GM19240 (cell line): ENCODE measurements at regions not wholly inside any gene's neighbourhood (a gene's known extent, or its start where the extent isn't known, plus 50 kb on each side); places are given as distances from the start of the nearest gene placed in this dataset.

ENCODE experiments used
- DNase-seq: peaks from one replicate; pipeline ENCODE4 v3.0.0; 2011; ENCODE audit warnings: low spot score; ENCODE audit not compliant: insufficient read length

DNA sequence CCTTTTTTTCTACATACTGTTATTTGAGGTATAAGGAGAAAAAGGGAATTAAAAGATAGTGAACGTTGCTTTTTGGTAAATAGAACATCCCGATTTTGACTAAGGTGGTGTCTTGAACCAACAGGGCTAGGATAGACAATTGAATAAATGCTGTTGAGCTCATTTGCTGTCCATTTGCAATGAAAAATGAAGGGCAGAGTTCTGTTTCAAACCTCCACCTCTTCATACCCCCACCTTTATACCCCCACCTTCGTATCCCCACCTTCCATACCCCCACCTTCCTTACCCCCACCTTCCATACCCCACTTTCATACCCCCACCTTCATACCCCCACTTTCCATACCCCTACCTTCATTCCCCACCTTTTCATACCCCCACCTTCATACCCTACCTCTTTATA is 93.4 kb upstream of the NAA20 start:
- DNase-seq = no peak

DNA sequence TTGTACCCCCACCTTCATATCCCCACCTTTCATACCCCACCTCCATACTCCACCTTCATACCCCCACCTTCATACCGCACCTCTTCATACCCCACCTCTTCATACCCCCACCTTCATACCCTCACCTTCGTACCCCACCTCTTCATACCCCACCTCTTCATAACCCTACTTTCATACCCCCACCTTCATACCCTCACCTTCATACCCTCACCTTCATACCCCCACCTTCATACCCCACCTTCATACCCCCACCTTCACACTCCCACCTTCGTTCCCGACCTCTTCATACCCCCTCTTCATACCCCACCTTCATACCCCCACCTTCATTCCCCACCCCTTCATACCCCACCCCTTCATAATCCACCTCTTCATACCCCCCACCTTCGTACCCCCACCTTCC is 92.9 kb upstream of the NAA20 start:
- DNase-seq = no peak

DNA sequence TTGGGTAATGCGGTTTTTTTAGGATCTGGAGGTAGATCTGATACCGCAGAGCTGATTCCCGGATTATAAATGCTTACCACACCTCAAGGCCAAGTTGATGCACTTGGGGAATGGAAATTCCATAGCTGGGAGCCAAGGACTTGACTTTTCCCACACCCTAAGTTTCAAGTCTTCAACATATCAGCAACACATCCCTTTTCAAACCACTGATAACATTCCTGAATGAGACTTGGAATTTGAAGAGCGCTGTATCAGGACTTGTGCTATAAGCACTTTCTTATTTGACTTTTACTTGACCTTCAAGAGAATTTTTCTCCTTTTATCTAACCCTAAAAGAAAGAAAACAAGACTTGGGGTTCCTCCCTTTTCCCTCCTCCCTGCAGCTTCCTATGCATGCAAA is 90.6 kb upstream of the NAA20 start:
- DNase-seq = no peak

DNA sequence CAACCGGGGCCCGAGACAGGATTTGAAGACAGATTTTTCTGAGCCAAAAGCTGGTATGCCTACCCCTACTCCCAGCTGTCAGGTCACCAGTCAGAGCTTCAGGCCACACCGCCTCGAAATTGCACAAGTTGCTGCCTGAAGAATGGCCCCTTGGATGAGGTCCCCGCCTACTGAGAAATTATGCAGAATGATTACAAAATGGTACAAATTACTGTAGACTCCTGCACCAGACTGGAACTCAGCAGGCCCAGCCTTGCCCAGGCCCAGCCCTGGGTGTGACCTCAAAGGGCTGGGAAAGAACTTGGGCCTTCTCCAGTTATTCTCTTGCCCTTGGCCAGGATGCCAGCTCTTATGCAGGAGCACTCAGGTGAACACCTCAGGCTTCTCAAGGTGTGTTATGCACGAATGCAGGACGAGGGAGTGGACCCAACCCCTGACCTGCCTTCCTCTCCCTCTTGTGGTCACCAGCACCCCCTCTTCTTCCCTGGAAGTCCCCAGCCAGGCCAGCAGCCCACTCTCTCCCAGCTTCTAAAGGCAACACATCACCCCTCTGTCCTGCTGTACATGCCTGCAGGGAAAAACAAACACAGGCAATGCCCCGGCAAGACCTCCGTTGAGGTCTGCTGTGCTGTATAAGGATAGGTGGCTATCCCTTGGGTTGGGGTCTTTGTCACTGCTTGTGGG is 88.7 kb upstream of the NAA20 start:
- no peak for DNase-seq

DNA sequence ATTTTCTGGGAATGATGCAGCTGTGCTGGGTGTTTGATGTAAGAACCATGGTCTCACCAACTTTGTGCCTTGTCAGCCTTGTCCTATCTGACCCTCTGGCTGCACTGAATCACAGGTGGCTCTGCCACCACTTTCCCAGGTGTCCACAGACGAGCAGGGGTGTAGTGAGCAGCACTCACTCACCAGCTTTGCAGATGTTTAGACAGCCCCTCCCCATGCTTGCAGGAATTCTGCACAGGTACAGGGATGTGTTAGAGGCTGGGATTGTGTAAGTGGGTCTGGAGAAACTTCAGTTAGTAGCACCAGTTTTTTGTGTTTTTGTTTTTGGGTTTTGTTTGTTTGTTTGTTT is 88.2 kb upstream of the NAA20 start:
- no peak for DNase-seq

DNA sequence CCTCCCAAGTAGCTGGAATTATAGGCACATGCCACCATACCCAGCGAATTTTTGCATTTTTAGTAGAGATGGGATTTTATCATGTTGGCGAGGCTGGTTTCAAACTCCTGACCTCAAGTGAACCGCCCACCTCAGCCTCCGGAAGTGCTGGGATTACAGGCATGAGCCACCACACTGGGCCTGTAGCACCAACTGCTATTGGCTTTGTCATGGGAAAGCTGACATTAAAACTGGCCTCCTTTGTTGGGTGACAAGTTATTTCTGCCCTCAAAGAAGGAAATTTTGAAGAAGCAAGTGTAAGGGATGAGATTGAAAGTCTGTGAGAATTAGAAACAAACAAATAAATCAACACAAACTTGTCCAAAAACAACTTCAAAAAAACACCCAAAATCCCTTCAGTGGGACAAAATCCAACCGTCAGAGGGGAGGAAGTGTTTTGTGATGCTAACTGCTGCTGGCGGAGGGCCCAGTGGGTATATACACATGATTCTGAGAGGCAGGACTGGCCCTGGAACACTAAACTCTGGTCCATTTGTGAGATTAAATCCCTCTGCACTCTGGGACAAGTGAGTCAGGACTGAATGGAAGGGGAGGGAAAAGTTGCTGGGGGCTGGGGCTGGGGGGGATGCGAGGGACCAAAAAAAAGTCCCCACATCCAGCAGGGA is 87.5 kb upstream of the NAA20 start:
- no peak for DNase-seq

DNA sequence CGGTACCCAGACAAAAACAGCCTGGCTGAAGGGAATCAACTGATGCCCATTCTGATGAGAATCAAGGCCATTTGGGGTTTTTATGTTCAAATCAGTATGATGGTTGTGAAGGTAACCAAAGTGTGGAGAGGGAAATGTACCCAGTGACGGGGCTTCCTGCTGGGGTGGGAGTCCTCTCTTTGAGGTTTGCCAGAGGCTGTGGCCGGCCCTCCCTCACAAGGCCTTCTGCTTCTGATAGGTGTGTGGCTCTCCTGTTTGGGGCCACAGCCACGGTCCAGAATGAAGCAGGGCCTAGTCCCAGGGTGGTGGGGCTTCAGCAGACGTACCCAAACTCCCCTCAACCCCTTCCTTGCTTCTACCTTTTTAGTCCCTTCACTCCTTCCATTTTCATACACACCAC is 86.7 kb upstream of the NAA20 start:
- DNase-seq = no peak

DNA sequence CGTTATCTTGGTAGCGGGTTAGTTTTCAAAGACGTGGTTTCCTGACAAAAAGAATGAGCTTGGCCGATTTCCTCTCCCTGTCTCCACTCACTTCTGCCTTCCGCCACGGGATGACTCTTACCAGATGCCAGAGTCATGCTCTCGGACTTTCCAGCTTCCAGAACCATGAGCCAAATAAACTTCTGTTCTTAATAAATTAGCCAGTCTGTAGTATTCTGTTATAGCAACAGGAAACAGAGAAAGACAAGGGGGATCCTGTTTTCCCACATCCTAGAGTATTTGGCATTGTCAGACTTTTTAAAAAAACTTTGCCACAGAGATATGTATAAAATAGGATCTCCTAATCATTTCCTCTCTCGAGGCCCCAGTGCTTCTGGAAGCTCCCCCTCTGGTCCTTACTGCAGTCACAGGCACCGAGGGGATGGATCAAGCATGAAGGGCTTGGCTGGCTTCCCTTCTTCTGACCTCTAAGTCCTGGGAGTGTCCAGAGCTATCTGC is 84.9 kb upstream of the NAA20 start:
- no peak for DNase-seq

DNA sequence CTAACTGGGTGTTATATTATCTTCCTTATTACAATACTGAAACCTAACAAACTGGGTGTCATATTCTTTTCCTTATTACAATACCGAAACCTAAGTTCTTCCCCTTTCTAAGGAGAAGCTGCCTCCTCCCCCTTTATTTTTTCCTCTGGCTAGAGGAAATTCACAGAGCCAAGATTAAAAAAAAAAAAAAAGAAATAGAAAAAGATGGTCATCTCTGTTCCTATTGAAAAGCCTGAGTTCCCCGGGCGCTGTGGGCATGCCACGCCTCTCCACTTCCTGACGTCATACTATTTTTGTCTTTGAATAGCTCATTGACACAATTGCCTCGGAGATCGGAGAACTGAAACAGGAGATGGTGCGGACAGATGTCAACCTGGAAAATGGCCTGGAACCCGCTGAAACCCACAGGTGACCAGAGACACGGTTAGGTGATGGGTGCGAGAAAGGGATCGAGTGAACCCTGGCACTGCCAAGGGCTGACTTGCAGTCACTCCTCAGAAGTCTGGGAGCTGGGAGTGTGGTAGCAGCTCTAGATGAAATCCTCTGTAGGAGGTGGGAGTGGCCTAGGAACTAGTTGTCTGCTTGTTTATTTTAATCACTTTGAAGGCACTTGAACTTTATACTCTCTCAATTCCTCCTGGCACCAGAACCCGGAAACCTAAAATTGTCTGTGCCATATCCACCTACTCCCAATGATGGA is 82.2 kb upstream of the NAA20 start:
- DNase-seq = no peak

DNA sequence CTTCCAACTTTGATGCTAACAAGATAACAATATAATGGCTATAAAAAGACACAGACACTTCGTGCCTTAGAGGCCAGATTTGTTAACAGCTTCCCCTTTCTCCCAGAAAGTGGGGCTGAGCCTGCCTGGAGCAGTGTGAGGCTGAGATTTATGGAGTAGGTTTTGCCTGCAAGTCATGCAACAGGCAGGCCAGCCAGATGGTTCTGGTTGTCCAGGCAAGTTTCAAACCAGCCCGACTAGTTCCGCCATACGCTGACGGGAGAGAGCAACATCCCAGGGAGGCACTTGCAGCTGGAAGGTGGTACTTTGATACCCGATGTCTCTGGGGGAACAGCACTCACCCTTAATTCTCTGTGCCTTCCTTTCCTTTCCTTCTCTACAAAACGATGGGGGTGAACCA is 81.3 kb upstream of the NAA20 start:
- DNase-seq = no peak

DNA sequence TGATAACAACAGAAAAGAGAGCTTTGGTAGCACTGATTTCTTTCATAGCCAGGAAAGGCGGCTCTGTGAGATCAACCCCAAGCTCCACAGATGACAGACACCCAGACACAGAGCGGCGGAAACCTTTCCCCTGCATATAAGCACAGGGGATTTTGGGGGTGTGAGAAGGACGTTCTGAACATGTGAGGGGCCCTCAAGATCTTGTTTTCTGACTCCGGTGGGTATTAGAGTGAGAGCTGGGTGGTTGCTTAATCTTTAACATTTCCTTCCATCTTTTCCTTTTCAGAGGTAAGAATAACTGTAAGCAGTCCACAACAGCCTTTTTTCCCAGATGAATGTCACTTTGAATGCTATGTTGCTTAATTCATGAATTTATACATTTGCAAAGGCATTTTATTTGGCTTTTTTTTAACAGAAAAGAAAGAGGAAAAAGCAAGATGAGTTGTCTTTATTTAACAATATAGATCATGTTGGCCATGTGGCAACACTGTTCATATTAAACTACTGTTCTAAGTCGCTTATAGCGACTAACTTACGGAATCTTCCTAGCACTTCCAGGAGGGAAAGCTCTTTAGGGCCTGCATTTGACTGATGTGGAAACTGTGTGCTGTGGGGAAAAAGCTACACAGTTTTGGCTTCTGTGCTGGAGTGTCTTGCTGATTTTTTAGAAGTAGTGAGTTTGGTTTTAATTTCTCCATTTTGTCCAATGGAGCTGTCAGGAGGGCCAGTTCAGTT is 80.5 kb upstream of the NAA20 start:
- no peak for DNase-seq

DNA sequence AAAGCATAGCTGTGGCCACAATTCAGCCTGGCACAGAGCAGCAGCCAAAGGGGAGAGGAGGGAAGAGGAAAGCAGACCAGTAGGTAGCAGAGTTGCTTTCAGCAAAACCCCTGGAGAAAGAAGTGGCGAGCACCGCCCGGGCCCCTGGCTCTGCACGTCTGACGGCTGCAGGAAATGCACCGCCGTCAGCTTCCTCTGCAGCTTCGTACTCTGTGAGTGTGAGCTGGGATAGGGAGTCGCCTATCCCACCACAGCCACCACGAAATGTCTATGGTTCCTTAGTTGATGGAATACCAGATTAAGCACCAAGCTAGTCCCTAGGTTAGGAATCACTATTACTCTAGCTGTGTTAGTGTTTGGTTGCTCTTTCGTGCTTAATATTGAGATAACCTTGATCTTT is 79.9 kb upstream of the NAA20 start:
- no peak for DNase-seq

DNA sequence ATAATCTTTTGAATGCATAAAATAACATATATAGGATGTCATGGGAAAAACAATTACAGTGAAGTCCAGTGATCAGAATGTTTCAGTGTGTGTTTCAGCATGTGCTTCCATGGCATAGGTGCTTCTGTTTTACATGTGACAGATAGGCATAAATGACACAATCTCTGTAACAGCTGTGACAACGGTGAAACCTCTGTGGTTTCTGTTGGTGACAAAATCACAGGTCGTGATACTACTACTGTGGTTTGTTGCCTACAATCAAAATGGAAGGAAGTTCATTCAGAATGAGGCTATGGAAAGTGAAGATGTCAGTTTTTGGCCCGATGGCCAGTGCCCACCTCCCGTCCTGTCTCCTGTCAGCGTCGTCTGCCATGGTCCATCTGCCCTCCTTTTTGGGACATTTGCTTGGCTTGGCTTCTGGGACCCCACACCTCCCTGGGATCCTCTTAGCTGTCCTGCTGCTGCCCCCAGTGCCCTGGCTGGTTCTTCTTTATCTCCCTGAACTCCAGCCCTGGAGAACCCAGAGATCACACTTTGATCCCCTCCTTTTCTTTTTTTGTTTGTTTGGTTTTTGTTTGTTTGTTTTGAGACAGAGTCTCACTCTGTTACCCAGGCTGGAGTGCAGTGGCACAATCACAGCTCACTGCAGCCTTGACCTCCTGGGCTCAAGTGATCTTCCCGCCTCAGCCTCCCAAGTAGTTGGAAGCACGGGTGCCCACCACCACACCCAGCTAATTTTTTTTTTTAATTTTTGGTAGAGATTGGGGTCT is 79.3 kb upstream of the NAA20 start:
- DNase-seq = peak; percentile 30

DNA sequence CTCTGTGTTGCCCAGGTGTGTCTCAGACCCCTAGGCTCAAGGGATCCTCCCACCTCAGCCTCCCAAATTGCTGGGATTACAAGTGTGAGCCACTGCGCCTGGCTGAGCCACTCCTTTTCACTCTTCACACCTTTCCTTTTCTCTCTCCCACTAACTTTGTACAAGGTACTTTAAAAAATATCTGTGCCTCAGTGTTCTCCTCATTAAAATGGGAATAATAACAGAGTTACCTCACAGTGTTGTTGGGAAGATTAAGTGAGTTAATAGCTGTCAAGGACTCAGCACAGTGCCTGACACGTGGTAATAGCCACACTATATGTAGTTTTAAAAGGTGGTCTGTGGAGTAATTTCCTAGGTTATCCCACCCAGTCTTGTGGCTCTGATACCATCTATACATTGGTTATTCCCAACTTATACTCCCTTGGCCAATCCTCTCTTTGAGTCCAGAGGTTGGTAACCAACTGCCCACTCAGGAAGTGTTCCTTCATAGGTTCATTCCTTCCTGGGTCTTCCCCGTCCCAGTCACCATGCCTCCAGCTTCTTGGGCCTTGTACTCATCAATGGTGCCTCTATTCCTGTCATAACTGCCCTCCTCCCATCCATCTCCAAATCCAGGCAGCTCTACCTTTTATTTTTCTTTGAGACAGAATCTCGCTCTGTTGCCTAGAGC is 78.6 kb upstream of the NAA20 start:
- no peak for DNase-seq

DNA sequence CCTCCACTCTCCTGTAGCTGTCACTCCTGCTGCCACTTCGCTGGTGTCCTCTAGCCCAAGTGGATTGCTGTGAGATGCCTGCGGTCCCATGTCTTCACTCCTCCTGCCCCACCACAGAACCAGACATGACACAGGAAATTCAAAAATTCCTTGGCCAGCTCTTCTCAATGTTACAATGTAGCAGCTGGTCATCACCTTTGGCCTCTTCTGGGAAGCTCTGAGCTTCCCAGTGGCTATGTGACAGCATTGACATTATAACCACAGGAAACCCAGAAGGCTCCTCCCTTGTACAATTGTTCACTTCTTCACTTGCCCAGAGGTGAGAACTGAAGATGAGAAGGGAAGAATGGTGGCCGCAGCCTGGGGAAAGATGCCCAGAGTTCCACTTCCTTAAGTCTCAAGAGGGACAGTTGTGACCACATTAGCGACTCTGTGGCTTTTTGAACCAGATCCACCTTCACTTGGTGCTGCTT is 76.1 kb upstream of the NAA20 start:
- no peak for DNase-seq

DNA sequence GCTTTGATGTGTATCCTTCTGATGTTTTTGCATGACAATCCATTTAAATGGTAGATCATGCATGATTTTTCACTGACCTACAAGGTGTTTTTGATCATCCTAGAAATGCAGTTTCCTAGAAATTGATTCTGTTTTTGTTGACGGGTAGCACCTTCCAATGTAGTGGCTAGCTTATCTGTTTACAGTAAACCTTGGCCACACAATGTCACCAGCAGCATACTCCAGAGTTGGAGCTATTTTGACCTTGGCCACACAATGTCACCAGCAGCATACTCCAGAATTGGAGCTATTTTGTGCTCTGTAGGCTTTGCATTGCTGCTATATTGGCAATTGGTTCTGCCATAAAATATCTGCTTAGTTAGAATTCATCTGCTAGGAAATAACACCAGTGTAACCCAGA is 74.6 kb upstream of the NAA20 start:
- DNase-seq = no peak

DNA sequence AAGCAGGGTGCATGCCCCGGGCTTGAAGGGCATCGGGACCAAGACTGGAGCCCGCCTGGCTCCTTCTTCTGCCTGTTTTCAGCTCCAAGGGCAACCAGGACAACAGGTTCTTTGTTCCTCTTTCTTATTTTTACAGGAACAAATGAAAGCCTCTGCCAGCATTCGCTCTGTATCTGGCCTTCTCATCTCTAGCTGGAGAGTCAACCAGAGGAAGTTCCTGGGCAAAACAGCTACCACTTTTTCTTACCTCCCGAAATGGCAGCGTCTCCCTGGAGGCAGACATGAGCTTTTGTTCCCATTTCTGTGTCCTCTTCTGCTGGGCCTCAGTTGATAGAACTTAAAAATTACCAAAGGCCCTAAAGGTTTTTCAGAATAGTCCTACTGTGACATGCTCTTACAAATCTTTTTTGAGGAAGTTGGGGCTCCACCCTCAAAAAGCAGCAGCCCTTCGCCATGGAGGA is 74.1 kb upstream of the NAA20 start:
- no peak for DNase-seq

DNA sequence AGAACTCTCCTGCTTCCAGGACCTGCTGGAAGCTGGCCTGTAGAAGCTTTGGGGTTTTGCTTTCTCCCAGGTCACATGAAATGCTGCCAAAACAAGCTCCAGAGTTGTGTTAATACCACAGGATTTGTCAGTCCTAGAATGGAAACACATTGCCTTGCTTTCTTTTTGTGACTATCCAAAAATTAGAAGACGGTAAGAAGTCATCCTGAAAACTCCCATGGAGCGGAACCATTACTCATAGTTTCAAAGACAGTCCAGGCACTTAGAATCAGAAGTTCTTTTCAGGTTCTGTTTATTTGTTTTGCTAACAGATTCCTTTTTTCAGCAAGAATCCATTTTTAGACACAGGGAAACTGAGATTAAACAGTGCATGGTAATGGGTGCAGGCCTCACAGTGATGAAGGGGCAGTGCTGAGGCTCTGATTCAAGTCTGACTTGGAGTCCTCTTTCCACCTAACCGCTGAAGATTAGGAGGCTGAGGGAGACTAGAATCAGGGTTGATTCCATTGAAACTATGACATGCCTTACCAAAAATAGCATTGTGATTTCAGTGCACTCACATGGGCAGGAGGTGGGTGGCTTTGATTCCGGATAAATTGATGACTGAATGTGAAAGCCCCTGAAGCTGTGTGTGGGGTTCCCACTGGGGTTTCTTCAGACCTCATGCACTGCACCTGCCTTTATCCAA is 72.2 kb upstream of the NAA20 start:
- DNase-seq = peak; percentile 27

DNA sequence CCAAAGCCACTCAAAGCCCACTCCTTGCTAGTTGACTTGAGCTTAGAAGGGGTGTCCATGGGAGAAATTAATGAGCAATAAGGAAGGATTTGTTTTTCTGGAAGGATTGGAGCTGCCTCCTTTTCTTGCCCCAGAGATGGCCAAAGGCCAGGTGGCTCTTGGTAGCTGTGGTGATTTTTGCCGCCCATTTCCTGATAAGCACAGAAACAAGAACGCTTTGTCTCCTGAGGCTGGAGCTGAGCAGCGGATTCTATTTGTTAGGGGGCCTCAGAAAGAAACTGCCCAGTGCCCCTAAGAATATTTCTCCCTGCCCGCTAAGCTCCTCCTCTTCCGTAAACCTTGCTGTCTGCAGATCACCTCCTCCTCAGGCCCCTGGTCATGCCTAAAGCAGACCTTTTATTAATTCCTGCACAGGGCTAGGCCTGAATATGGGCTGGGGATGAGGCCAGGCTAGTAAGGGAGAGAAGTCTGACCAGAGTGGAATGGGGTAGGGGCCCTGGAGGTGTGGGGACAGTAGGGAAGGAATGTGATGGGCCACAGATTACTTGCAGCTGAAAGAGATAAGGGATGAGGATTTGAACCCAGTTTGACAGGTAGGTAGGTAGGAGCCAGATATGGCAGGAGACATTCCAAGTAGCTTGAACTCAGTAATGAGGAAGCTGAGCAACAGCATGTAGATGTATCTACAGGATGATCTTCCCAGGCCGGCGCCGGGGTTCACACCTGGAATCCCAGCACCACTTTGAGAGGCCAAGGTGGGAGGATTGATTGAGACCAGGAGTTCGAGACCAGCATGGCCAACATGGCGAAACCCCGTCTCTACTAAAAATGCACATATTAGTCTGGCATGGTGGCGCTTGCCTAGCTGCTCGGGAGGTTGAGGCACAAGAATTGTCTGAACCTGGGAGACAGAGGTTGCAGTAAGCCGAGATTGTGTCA is 71.2 kb upstream of the NAA20 start:
- no peak for DNase-seq
